Activated CD4-positive, alpha-beta T cell treated with anti-CD3 and anti-CD28 coated beads, Interleukin-2, amount 10 ng/mL, durations not matched to agents 24 days and 14 days (primary cell): ENCODE measurements at regions not wholly inside any gene's neighbourhood (a gene's known extent, or its start where the extent isn't known, plus 50 kb on each side); places are given as distances from the start of the nearest gene placed in this dataset.
"Not testable (repeated sequence)": the region's sequence is repeated elsewhere in the genome, so short reads cannot be mapped to it uniquely, and the experiment has no call there.

Experiments used
- DNase-seq: peaks from one replicate; pipeline ENCODE4 v3.0.0; 2022
- H3K27ac Mint-ChIP-seq: one replicate; pipeline ENCODE4 v1.8.0; 2022; ENCODE audit warnings: mild to moderate bottlenecking, mixed read lengths
- H3K27me3 Mint-ChIP-seq: one replicate; pipeline ENCODE4 v1.8.0; 2022; ENCODE audit warnings: mixed read lengths
- H3K36me3 Mint-ChIP-seq: one replicate; pipeline ENCODE4 v1.8.0; 2022; ENCODE audit warnings: low read depth, mild to moderate bottlenecking, mixed read lengths
- H3K4me1 Mint-ChIP-seq: one replicate; pipeline ENCODE4 v1.8.0; 2021; ENCODE audit warnings: mixed read lengths
- H3K4me3 Mint-ChIP-seq: one replicate; pipeline ENCODE4 v1.8.0; 2022; ENCODE audit warnings: mild to moderate bottlenecking, moderate library complexity, mixed read lengths
- H3K9me3 Mint-ChIP-seq: one replicate; pipeline ENCODE4 v1.8.0; 2021; ENCODE audit warnings: mixed read lengths
- intact Hi-C: fragments of 100-400 bp; cut with micrococcal nuclease; formaldehyde crosslinking; loops from one replicate; pipeline ENCODE4 v1.15.1; 2023

- DNase-seq, H3K36me3 Mint-ChIP-seq, H3K27me3 Mint-ChIP-seq, H3K4me3 Mint-ChIP-seq, H3K9me3 Mint-ChIP-seq, H3K4me1 Mint-ChIP-seq, H3K27ac Mint-ChIP-seq, intact Hi-C loops: not testable (repeated sequence)
Measured at GRCh38 chr2:91770046-91770575, 3078.6 kb downstream of the RPIA start.

DNA sequence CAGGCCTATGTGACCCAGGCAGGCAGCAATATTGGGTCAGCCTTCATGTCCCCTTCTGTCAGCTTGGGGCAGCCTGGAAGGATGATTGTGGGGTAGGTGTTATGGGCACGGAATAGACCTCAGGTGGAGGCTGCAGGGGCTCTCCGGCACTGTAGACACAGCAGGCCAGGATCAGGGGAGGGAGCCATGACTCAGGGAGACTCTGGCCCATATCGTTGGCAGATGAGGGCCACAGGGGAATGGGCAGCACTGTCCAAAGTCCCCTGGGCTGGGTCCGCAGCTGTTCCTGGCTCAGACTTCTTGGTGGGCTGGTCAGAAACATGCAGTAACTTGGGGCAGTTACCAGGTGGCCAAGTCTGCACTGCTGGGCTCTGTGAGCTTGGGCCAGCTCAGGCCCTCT lies 3080.1 kb downstream of the RPIA start:
- H3K27me3 Mint-ChIP-seq, H3K36me3 Mint-ChIP-seq, H3K4me1 Mint-ChIP-seq, H3K27ac Mint-ChIP-seq, DNase-seq, H3K9me3 Mint-ChIP-seq, H3K4me3 Mint-ChIP-seq, intact Hi-C loops: not testable (repeated sequence)

DNA sequence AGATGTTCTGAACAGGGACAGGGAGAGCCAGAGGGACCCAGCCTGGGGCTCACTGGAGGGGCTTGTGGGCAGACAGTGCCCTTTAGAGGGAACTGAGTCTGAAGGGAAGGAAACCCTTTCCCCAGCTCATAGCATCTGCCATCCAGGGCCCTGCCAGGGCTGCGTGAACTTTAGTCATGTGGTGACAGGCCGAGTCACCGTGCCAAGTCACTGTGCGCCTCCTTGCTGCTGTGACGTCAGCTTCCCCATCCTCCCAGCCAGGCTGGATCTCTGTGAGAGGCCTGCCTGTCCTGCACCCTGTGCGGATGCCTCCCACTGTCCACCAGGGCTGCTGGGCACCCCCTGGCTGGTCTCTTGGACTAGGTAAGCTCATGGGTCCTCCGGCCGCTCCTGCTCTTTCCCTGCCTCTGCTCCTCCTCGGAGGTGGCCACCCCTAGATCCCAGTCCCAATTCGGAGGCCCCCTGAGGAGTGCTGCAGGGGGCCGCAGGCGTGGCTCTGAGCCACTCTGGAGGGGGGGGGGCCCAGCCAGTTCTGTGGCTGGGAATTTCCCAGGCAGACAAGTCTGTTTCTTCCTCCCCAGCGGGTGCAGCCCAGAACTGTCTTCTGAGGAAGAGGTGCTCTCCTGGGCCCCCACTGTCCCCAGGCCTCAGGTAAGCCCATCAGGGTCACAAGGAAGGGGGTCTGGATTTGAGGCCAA lies 3080.9 kb downstream of the RPIA start:
- H3K4me1 Mint-ChIP-seq, H3K9me3 Mint-ChIP-seq, H3K4me3 Mint-ChIP-seq, intact Hi-C loops, H3K36me3 Mint-ChIP-seq, H3K27ac Mint-ChIP-seq, H3K27me3 Mint-ChIP-seq: not testable (repeated sequence)
- DNase-seq, result peak; percentile 8

- H3K36me3 Mint-ChIP-seq, H3K9me3 Mint-ChIP-seq, intact Hi-C loops, H3K4me1 Mint-ChIP-seq, H3K4me3 Mint-ChIP-seq, H3K27me3 Mint-ChIP-seq, H3K27ac Mint-ChIP-seq: not testable (repeated sequence)
- peak; percentile 17 for DNase-seq
Measured at GRCh38 chr2:91773810-91774209, 3082.3 kb downstream of the RPIA start.

GRCh38 chr2:91775193-91775592 lies 3083.7 kb downstream of the RPIA start:
- H3K4me1 Mint-ChIP-seq, H3K27ac Mint-ChIP-seq, H3K4me3 Mint-ChIP-seq, H3K36me3 Mint-ChIP-seq, H3K9me3 Mint-ChIP-seq, H3K27me3 Mint-ChIP-seq, intact Hi-C loops: not testable (repeated sequence)
- peak; percentile 20 for DNase-seq

DNA sequence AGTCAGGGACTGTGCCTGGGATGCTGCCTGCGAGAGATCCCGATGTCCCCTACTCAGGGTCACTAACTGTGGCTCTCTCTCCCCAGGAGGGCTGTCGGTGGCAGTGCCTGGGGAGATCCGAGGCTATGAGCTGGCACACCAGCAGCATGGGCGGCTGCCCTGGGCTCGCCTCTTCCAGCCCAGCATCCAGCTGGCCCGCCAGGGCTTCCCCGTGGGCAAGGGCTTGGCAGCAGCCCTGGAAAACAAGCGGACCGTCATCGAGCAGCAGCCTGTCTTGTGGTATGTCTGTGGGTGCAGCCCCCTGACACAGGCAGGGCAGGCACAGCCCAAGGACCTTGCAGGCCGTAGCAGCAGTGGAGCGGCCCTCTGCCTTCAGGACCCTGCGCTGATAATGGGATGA lies 3088.9 kb downstream of the RPIA start:
- intact Hi-C loops, H3K27me3 Mint-ChIP-seq, H3K4me3 Mint-ChIP-seq, H3K9me3 Mint-ChIP-seq, H3K4me1 Mint-ChIP-seq, H3K27ac Mint-ChIP-seq, H3K36me3 Mint-ChIP-seq: not testable (repeated sequence)
- peak; percentile 12 for DNase-seq

DNA sequence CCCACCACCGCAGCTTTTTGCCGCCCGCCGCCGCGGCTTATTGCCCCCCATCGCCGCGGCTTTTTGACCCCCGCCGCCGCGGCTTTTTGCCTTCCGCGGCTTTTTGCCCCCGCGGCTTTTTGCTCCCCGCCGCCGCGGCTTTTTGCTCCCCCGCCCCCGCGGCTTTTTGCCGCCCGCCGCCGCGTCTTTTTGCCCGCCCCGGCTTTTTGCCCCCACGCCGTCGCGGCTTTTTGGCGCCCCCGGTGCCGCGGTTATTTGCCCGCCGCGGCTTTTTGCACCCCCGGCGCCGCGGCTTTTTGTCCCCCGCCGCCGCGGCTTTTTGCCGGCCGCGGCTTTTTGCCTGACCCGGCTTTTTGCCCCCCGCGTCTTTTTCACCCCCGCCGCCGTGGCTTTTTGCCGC lies 3061.8 kb upstream of the TEKT4 start:
- H3K4me3 Mint-ChIP-seq, intact Hi-C loops, H3K27ac Mint-ChIP-seq: not testable (repeated sequence)

DNA sequence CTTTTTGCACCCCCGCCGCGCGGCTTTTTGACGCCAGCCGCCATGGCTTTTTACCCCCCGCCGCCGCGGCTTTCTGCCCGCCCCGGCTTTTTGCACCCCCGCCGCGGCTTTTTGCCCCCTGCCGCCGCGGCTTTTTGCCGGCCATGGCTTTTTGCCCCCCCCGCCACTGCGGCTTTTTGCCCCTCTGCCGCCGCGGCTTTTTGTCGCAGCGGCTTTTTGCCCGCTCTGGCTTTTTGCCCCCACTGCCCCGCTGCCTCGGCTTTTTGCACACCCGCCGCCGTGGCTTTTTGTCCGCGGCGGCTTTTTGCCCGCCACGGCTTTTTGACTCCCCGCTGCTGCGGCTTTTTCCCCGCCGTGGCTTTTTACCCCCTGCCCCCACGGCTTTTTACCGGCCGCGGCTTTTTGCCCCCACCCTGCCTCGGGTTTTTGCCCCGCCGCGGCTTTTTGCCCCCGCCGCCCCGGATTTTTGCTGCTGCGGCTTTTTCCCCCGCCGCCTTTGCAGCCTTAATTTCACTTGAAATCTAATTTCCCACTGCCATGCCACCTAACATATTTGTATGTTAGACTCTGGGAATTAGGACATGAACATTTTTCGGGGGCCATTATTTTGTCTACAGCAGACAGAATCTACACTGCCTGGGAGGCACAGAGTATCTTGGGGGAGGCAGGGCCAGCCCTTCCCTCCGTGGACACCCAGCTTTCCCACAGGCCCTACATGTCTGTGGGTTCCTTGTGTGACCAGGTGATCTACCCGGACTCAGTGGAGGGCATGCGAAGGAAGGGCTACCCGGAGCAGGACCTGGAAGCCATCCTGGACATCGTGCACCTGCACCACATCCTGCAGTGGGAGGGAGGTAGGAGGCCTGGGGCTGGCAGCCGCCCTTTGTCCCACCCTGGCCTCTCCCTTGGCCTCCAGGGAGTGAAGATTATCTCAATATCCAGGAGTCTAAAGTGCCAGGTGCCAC lies 3031.0 kb upstream of the TEKT4 start:
- intact Hi-C loops, result no loop called here

More for the DNA sequence above, 3061.8 kb upstream of the TEKT4 start:
- H3K27me3 Mint-ChIP-seq, H3K4me1 Mint-ChIP-seq, H3K36me3 Mint-ChIP-seq, H3K9me3 Mint-ChIP-seq, DNase-seq: not testable (repeated sequence)

GRCh38 chr2:91842264-91842663 lies 3029.0 kb upstream of the TEKT4 start:
- H3K9me3 Mint-ChIP-seq, H3K27ac Mint-ChIP-seq, H3K27me3 Mint-ChIP-seq: not testable (repeated sequence)

More for the DNA sequence above, 3031.0 kb upstream of the TEKT4 start:
- no peaks in the 10 kb centered on the region for H3K36me3 Mint-ChIP-seq
- H3K4me1 Mint-ChIP-seq, result no peaks in the 10 kb centered on the region
- H3K9me3 Mint-ChIP-seq, result no peaks in the 10 kb centered on the region
- peaks cover 8% of the 10 kb centered on the region for H3K27me3 Mint-ChIP-seq
- no peak overlapping the region for H3K4me3 Mint-ChIP-seq
- no peak overlapping the region for H3K27ac Mint-ChIP-seq
- DNase-seq, result peak; percentile 30

DNA sequence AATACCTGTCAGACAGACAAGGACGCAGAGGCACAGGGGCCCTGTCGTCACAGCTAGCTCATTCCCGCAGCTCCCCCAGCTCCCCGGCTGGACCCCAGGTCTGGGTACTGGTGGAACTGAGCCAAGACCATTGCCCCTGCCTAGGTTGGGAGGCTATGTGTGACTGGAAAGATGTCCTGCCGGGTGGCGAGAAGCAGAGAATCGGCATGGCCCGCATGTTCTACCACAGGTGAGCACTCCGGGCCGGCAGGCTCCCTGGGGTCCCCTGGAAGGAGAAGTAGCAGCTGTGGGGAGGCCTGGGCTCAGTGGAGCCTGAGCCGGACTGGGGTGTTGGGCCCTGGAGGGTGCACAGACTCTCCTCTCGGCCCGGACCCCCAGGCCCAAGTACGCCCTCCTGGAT lies 3028.3 kb upstream of the TEKT4 start:
- H3K4me1 Mint-ChIP-seq, H3K27ac Mint-ChIP-seq, intact Hi-C loops, H3K36me3 Mint-ChIP-seq, H3K9me3 Mint-ChIP-seq, DNase-seq, H3K4me3 Mint-ChIP-seq, H3K27me3 Mint-ChIP-seq: not testable (repeated sequence)

More at GRCh38 chr2:91842264-91842663, 3029.0 kb upstream of the TEKT4 start:
- H3K4me1 Mint-ChIP-seq, H3K4me3 Mint-ChIP-seq, H3K36me3 Mint-ChIP-seq, intact Hi-C loops: not testable (repeated sequence)
- DNase-seq, result peak; percentile 33

DNA sequence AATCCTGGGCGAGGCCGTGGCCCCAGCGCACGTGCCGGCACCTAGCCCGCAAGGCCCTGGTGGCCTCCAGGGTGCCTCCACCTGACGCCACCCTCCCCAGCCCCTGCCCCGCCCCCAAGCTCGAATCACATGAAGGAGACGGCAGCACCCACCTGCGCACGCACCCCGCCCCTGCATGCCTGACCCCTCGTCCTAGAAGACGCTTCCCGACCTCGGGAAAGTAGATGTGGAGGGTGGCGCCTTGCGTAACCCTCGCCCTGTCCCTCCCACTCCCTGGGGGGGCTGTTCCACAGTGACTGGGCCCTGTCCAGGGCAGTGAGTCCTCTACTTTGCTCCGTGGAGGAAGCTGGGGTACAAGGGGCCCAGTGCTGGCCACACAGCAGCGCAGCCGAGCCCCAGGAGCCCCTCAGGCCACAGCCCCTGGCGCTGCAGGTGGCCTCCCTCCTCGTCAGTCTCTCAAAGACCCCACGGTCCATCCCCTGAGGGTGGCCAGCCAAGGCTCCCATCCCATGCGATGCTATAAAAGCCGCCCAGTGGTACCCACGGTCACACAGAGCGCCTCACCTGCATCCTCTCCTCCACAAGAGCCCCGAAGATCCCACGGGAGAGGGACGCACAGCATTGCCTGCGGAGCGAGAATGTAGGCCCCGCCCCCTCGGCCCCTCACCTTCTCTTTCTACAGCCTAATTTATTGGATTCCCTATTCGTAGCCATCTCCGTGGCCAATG lies 3027.3 kb upstream of the TEKT4 start:
- H3K36me3 Mint-ChIP-seq, H3K27me3 Mint-ChIP-seq, H3K9me3 Mint-ChIP-seq, H3K4me1 Mint-ChIP-seq, H3K27ac Mint-ChIP-seq, intact Hi-C loops, H3K4me3 Mint-ChIP-seq: not testable (repeated sequence)
- DNase-seq, result peak; percentile 34

- peak; percentile 21 for DNase-seq
- intact Hi-C loops, H3K9me3 Mint-ChIP-seq, H3K27ac Mint-ChIP-seq, H3K4me3 Mint-ChIP-seq, H3K27me3 Mint-ChIP-seq, H3K36me3 Mint-ChIP-seq, H3K4me1 Mint-ChIP-seq: not testable (repeated sequence)
Measured at GRCh38 chr2:91844451-91844825, 3026.8 kb upstream of the TEKT4 start.

- DNase-seq, H3K4me1 Mint-ChIP-seq, H3K27me3 Mint-ChIP-seq, H3K36me3 Mint-ChIP-seq, intact Hi-C loops, H3K4me3 Mint-ChIP-seq, H3K27ac Mint-ChIP-seq, H3K9me3 Mint-ChIP-seq: not testable (repeated sequence)
Measured at GRCh38 chr2:91846388-91846787, 3024.8 kb upstream of the TEKT4 start.
